ENCODE measurements at regions not wholly inside any gene's neighbourhood (a gene's known extent, or its start where the extent isn't known, plus 50 kb on each side); places are given as distances from the start of the nearest gene placed in this dataset.

DNA sequence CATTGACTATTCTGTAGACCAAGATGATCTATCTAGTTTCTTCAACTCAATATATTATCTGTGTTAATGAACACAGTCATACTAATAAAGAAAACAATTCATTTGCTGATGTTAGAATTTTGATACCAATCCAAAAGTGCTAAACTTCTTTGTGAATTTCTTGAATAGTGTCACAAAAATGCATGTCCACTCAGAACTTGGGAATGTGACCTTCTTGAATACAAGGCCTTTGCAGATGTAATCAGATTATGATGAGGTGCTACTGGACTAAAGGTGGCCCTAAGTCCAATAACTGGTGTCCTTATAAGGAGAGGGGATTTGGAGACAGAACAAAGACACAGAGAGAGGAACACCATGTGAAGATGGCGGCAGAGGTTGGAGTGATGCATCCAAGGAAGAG lies 305.8 kb upstream of the ZP4 start:
- Histone ChIP-seq H3K9me2 (replicated peaks; ENCODE audit: low read depth, low read length) (no peaks in the 10 kb centered on the region), H3K9ac (ENCODE audit: low read depth, low read length, poor library complexity, severe bottlenecking) (no peak overlapping the region), H4K20me1 (ENCODE audit: insufficient read depth, low read length, poor library complexity, severe bottlenecking) (no peaks in the 10 kb centered on the region), H3K9me3 (ENCODE audit: insufficient read depth, low read depth, low read length) (no peaks in the 10 kb centered on the region), H3K4me3 (ENCODE audit: low read length, poor library complexity, severe bottlenecking) (no peak overlapping the region), H3K4me1 (ENCODE audit: insufficient read depth, low read length, poor library complexity, severe bottlenecking) (no peaks in the 10 kb centered on the region), H3K27me3 (ENCODE audit: insufficient read depth, low read length, poor library complexity, severe bottlenecking) (no peaks in the 10 kb centered on the region), H2AFZ (ENCODE audit: low read length) (no peak overlapping the region), H3K36me3 (ENCODE audit: insufficient read depth, low read length) (no peaks in the 10 kb centered on the region), H3K79me2 (ENCODE audit: insufficient read depth, low read length) (no peaks in the 10 kb centered on the region), H3F3A (ENCODE audit: low read depth) (no peaks in the 10 kb centered on the region), H3K4me2 (ENCODE audit: low read depth, low read length, poor library complexity, severe bottlenecking) (no peak overlapping the region)
- TF ChIP-seq EZH2phosphoT487 (IDR thresholded peaks at IDR 0.05; ENCODE audit: borderline replicate concordance), result no peak
- TF ChIP-seq, protein P1, sequence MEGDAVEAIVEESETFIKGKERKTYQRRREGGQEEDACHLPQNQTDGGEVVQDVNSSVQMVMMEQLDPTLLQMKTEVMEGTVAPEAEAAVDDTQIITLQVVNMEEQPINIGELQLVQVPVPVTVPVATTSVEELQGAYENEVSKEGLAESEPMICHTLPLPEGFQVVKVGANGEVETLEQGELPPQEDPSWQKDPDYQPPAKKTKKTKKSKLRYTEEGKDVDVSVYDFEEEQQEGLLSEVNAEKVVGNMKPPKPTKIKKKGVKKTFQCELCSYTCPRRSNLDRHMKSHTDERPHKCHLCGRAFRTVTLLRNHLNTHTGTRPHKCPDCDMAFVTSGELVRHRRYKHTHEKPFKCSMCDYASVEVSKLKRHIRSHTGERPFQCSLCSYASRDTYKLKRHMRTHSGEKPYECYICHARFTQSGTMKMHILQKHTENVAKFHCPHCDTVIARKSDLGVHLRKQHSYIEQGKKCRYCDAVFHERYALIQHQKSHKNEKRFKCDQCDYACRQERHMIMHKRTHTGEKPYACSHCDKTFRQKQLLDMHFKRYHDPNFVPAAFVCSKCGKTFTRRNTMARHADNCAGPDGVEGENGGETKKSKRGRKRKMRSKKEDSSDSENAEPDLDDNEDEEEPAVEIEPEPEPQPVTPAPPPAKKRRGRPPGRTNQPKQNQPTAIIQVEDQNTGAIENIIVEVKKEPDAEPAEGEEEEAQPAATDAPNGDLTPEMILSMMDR (conservative IDR thresholded peaks at IDR 0.05; ENCODE audit: low read length), result no peak

DNA sequence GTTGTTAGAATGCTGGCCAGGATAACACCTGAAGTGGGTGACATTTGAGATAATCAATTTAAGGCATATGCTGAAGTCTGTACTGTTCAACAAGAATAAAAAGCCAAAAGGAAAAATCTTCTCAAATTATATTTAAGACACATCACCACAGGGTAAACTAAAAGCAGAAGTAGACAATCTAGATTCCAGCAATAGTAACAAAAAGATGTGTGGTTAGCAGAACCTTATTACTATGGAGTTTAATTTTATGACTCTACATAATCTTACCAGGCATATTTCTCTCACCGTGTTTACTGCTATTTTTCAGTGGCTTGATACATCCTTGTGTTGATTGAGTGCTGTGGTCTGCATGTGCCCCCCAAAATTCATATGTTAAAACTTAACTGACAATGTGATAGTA lies 300.4 kb upstream of the ZP4 start:
- Histone ChIP-seq H3K27me3 (ENCODE audit: insufficient read depth, low read length, poor library complexity, severe bottlenecking) (no peaks in the 10 kb centered on the region), H3K9me2 (replicated peaks; ENCODE audit: low read depth, low read length) (no peaks in the 10 kb centered on the region), H3K36me3 (ENCODE audit: insufficient read depth, low read length) (no peaks in the 10 kb centered on the region), H3K9ac (ENCODE audit: low read depth, low read length, poor library complexity, severe bottlenecking) (no peak overlapping the region), H3K4me2 (ENCODE audit: low read depth, low read length, poor library complexity, severe bottlenecking) (no peak overlapping the region), H3K79me2 (ENCODE audit: insufficient read depth, low read length) (no peaks in the 10 kb centered on the region), H3K4me3 (ENCODE audit: low read length, poor library complexity, severe bottlenecking) (no peak overlapping the region), H3K4me1 (ENCODE audit: insufficient read depth, low read length, poor library complexity, severe bottlenecking) (no peaks in the 10 kb centered on the region), H3K9me3 (ENCODE audit: insufficient read depth, low read depth, low read length) (no peaks in the 10 kb centered on the region), H2AFZ (ENCODE audit: low read length) (no peak overlapping the region), H4K20me1 (ENCODE audit: insufficient read depth, low read length, poor library complexity, severe bottlenecking) (no peaks in the 10 kb centered on the region), H3F3A (ENCODE audit: low read depth) (no peaks in the 10 kb centered on the region)
- no peak for TF ChIP-seq EZH2phosphoT487 (IDR thresholded peaks at IDR 0.05; ENCODE audit: borderline replicate concordance)
- TF ChIP-seq, protein P1 (conservative IDR thresholded peaks at IDR 0.05; ENCODE audit: low read length), result no peak

DNA sequence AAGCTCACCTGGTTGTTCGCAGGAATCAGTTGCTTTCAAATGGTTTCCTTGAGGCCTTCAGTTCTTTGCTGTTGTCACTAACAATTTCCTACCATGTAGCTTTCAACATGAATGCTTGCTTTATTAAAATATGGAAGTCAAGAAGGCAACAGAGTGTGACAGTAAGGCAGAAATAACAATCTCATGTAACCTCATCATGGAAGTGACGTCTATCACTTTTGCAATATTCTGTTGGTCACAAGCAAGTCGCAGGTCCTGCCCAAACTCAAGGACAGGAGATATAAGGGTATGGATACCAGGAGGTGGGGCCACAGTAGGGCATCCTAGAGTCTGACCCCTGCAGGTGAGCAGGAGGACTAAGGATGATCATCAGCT lies 296.8 kb upstream of the ZP4 start:
- no peak overlapping the region for H3K9ac ChIP-seq (ENCODE audit: low read depth, low read length, poor library complexity, severe bottlenecking)
- no peaks in the 10 kb centered on the region for H3K9me3 ChIP-seq (ENCODE audit: insufficient read depth, low read depth, low read length)
- no peaks in the 10 kb centered on the region for H3K9me2 ChIP-seq (replicated peaks; ENCODE audit: low read depth, low read length)
- no peak overlapping the region for H3K4me3 ChIP-seq (ENCODE audit: low read length, poor library complexity, severe bottlenecking)
- H3K79me2 ChIP-seq (ENCODE audit: insufficient read depth, low read length), result no peaks in the 10 kb centered on the region
- H3K36me3 ChIP-seq (ENCODE audit: insufficient read depth, low read length), result no peaks in the 10 kb centered on the region
- no peak overlapping the region for H2AFZ ChIP-seq (ENCODE audit: low read length)
- H3K4me2 ChIP-seq (ENCODE audit: low read depth, low read length, poor library complexity, severe bottlenecking), result no peak overlapping the region
- no peaks in the 10 kb centered on the region for H4K20me1 ChIP-seq (ENCODE audit: insufficient read depth, low read length, poor library complexity, severe bottlenecking)
- no peaks in the 10 kb centered on the region for H3K27me3 ChIP-seq (ENCODE audit: insufficient read depth, low read length, poor library complexity, severe bottlenecking)
- H3F3A ChIP-seq (ENCODE audit: low read depth), result no peaks in the 10 kb centered on the region
- TF ChIP-seq, protein P1 (conservative IDR thresholded peaks at IDR 0.05; ENCODE audit: low read length), result no peak
- no peak for TF ChIP-seq EZH2phosphoT487 (IDR thresholded peaks at IDR 0.05; ENCODE audit: borderline replicate concordance)
- no peaks in the 10 kb centered on the region for H3K4me1 ChIP-seq (ENCODE audit: insufficient read depth, low read length, poor library complexity, severe bottlenecking)
